HCT116 (cell line): ENCODE measurements at regions not wholly inside any gene's neighbourhood (a gene's known extent, or its start where the extent isn't known, plus 50 kb on each side); places are given as distances from the start of the nearest gene placed in this dataset.

Source experiments
- ATAC-seq: fragments of 200-7000 bp; cut with Tn5 transposase; 2 replicates; pipeline ENCODE4 v1.9.1; 2020; ENCODE audit warnings: mild to moderate bottlenecking, moderate library complexity
- BruUV-seq: library from RNA; stranded (reverse); fragments of 400-500 nt; replicated peaks from 2 replicates; lab custom pipeline; 2021; lab: Mats Ljungman, UMichigan
- CTCF ChIA-PET: fragments of 300-600 bp; sonication (Branson Sonifier 250); formaldehyde crosslinking; loops from one replicate; lab custom pipeline; 2021; ENCODE audit warnings: antibody characterized with exemption; lab: Charles Lee
- POLR2A ChIA-PET: fragments of 300-600, 350-600 bp; sonication (Branson Sonifier 250); formaldehyde crosslinking; loops from one replicate; lab custom pipeline; 2021; ENCODE audit warnings: antibody characterized with exemption; lab: Charles Lee
- RAD21 ChIA-PET, 2 experiments: fragments of 300-600 bp; sonication (Branson Sonifier 250); formaldehyde crosslinking; loops; one replicate each; lab custom pipeline; 2023; ENCODE audit warnings: low total read pairs in 2 of 2; ENCODE audit not compliant: uncharacterized antibody in 2 of 2, unreplicated experiment in 2 of 2, low non-redundant PET in 1 of 2; lab: Charles Lee
- DNase-seq: peaks from one replicate; pipeline ENCODE4 v3.0.0-alpha.2; 2010; ENCODE audit warnings: low read depth, low spot score
- H2AFZ ChIP-seq: fragments of 200-600 bp; shearing (Covaris generic), sonication (generic); 2 replicates; pipeline ENCODE4 v1.6.1; 2017; ENCODE audit warnings: low read depth, mixed run types, mixed read lengths, antibody characterized with exemption, low read length; ENCODE audit not compliant: poor library complexity, severe bottlenecking
- H3K27ac ChIP-seq: 2 replicates; pipeline ENCODE4 v1.5.1; 2012; ENCODE audit warnings: low read depth, low read length
- H3K27me3 ChIP-seq: fragments of 200-600 bp; sonication (generic); 2 replicates; pipeline ENCODE4 v1.6.1; 2016; ENCODE audit warnings: mixed run types, low read length, mixed read lengths; ENCODE audit not compliant: insufficient read depth
- H3K36me3 ChIP-seq, 2 experiments: fragments of 200-500 bp in 1 of 2; fragments of 200-600 bp in 1 of 2; sonication (Bioruptor generic) in 1 of 2; sonication (generic) in 1 of 2; 2 replicates each; pipeline versions ENCODE4 v1.5.1 to v1.6.1; 2014 to 2016; ENCODE audit warnings: low read length in 2 of 2, inconsistent platforms in 1 of 2, mixed read lengths in 1 of 2, mixed run types in 1 of 2; ENCODE audit not compliant: insufficient read depth in 2 of 2, control insufficient read depth in 1 of 2
- H3K4me1 ChIP-seq, 2 experiments: fragments of 200-600 bp in 1 of 2; sonication (generic) in 1 of 2; 2 replicates each; pipeline versions ENCODE4 v1.5.1 to v1.6.1; 2012 to 2017; ENCODE audit warnings: low read length in 2 of 2, inconsistent platforms in 1 of 2, mild to moderate bottlenecking in 1 of 2, mixed read lengths in 1 of 2, mixed run types in 1 of 2, moderate library complexity in 1 of 2; ENCODE audit not compliant: insufficient read depth in 2 of 2, control insufficient read depth in 1 of 2
- H3K4me2 ChIP-seq: fragments of 200-600 bp; sonication (generic); 2 replicates; pipeline ENCODE4 v1.6.1; 2017; ENCODE audit warnings: mixed run types, low read length, mixed read lengths
- H3K4me3 ChIP-seq, 2 experiments: fragments of 200-600 bp in 1 of 2; sonication (generic) in 1 of 2; replicated peaks in 1 of 2; 2 replicates each; pipeline ENCODE4 v1.5.1; 2011 to 2016; ENCODE audit warnings: low read length in 2 of 2, control low read depth in 1 of 2, low read depth in 1 of 2, mild to moderate bottlenecking in 1 of 2, mixed read lengths in 1 of 2, mixed run types in 1 of 2
- H3K79me2 ChIP-seq: fragments of 200-600 bp; sonication (generic); 2 replicates; pipeline ENCODE4 v1.6.1; 2017; ENCODE audit warnings: mild to moderate bottlenecking, mixed run types, low read length, moderate library complexity, mixed read lengths; ENCODE audit not compliant: insufficient read depth
- H3K9ac ChIP-seq: fragments of 200-600 bp; sonication (generic); 2 replicates; pipeline ENCODE4 v1.6.1; 2016; ENCODE audit warnings: low read length, mixed read lengths
- H3K9me2 ChIP-seq: fragments of 200-600 bp; sonication (generic), shearing (Covaris generic); 2 replicates; pipeline ENCODE4 v1.6.1; 2017; ENCODE audit warnings: mixed run types, mild to moderate bottlenecking, moderate library complexity; ENCODE audit not compliant: insufficient read depth
- H3K9me3 ChIP-seq, 2 experiments: fragments of 200-500 bp in 1 of 2; fragments of 200-600 bp in 1 of 2; sonication (Bioruptor generic) in 1 of 2; sonication (generic) in 1 of 2; 2 replicates each; pipeline ENCODE4 v1.6.1; 2014 to 2017; ENCODE audit warnings: low read length in 2 of 2, mixed read lengths in 2 of 2, inconsistent platforms in 1 of 2, low read depth in 1 of 2, mild to moderate bottlenecking in 1 of 2, mixed run types in 1 of 2, moderate library complexity in 1 of 2; ENCODE audit not compliant: control insufficient read depth in 1 of 2, insufficient read depth in 1 of 2
- H4K20me1 ChIP-seq: fragments of 200-600 bp; sonication (generic), shearing (Covaris generic); 2 replicates; pipeline ENCODE4 v1.6.1; 2017; ENCODE audit warnings: mixed run types, mild to moderate bottlenecking, moderate library complexity; ENCODE audit not compliant: insufficient read depth
- CBX3 ChIP-seq: IDR thresholded peaks from 2 replicates; pipeline ENCODE4 v1.6.1; 2012; ENCODE audit warnings: low read depth
- EGR1 ChIP-seq: IDR thresholded peaks from 2 replicates; pipeline ENCODE4 v1.6.1; 2012; ENCODE audit warnings: low read depth
- EZH2phosphoT487 ChIP-seq: fragments of 200-600 bp; IDR thresholded peaks from 2 replicates; pipeline ENCODE4 v1.6.1; 2018; ENCODE audit warnings: antibody characterized with exemption, borderline replicate concordance
- POLR2A ChIP-seq: IDR thresholded peaks from 2 replicates; pipeline ENCODE4 v1.7.0; 2011; ENCODE audit warnings: borderline replicate concordance; ENCODE audit not compliant: insufficient read depth, insufficient read length; ENCODE audit errors: extremely low read depth
- REST ChIP-seq: IDR thresholded peaks from 2 replicates; pipeline ENCODE4 v1.6.1; 2012; ENCODE audit warnings: low read depth
- SP1 ChIP-seq: IDR thresholded peaks from 2 replicates; pipeline ENCODE4 v1.6.1; 2012; ENCODE audit warnings: low read depth
- SRF ChIP-seq: IDR thresholded peaks from 2 replicates; pipeline ENCODE4 v1.6.1; 2012; ENCODE audit warnings: low read depth
- TCF7L2 ChIP-seq: IDR thresholded peaks from 2 replicates; pipeline ENCODE4 v1.7.0; 2011; ENCODE audit warnings: borderline replicate concordance, inconsistent platforms; ENCODE audit not compliant: insufficient read depth, insufficient read length; ENCODE audit errors: extremely low read depth
- YY1 ChIP-seq: IDR thresholded peaks from 2 replicates; pipeline ENCODE4 v1.6.1; 2011; ENCODE audit warnings: low read length, low read depth, moderate library complexity, mild to moderate bottlenecking; ENCODE audit not compliant: insufficient replicate concordance; ENCODE audit errors: extremely low read depth
- ZBTB33 ChIP-seq: IDR thresholded peaks from 2 replicates; pipeline ENCODE4 v1.6.1; 2011; ENCODE audit warnings: mild to moderate bottlenecking, low read length, moderate library complexity; ENCODE audit not compliant: insufficient replicate concordance; ENCODE audit errors: extremely low read depth
- ZNF274 ChIP-seq: fragments of 200-500 bp; sonication (Bioruptor generic); IDR thresholded peaks from 2 replicates; pipeline ENCODE4 v1.6.1; 2014; ENCODE audit warnings: mild to moderate bottlenecking, low read depth, low read length, inconsistent platforms
- intact Hi-C: fragments of 100-400 bp; cut with micrococcal nuclease; formaldehyde crosslinking; loops from 2 replicates; pipeline ENCODE4 v1.10.0; 2022
- TF ChIP-seq, protein P1 (sequence below): IDR thresholded peaks from 2 replicates; pipeline ENCODE4 v1.6.1; 2012

- DNase-seq, result no peak
- no peaks in the 10 kb centered on the region for H3K9me2 ChIP-seq
- RAD21 ChIA-PET, result no interaction called here
- no peak overlapping the region for H3K4me2 ChIP-seq
- intact Hi-C loops, result no loop called here
- no peaks in the 10 kb centered on the region for H3K9me3 ChIP-seq
- H2AFZ ChIP-seq, result no peak overlapping the region
- H3K36me3 ChIP-seq, result no peaks in the 10 kb centered on the region
- no peak for ATAC-seq
- H4K20me1 ChIP-seq, result no peaks in the 10 kb centered on the region
- TF ChIP-seq YY1, result no peak
- no peak for TF ChIP-seq POLR2A
- TF ChIP-seq EGR1, result no peak
- no peak for TF ChIP-seq ZBTB33
- TF ChIP-seq EZH2phosphoT487, result no peak
- TF ChIP-seq SRF, result no peak
- no peak for TF ChIP-seq TCF7L2
- no peak for TF ChIP-seq CBX3
- CTCF ChIA-PET, result no interaction called here
- H3K27me3 ChIP-seq, result no peaks in the 10 kb centered on the region
- H3K4me3 ChIP-seq, result no peak overlapping the region
- BruUV-seq, result no TSS peak
- POLR2A ChIA-PET, result no interaction called here
- H3K4me1 ChIP-seq, result 0 out of 4 replicates have a peak, but pooled peaks cover 0 to 3% of the 10 kb centered on the region in 2 experiments
- H3K9ac ChIP-seq, result no peak overlapping the region
- H3K79me2 ChIP-seq, result no peaks in the 10 kb centered on the region
- no peak overlapping the region for H3K27ac ChIP-seq
Measured at GRCh38 chr6:141026504-141026903, 1106.2 kb upstream of the GJE1 start.

DNA sequence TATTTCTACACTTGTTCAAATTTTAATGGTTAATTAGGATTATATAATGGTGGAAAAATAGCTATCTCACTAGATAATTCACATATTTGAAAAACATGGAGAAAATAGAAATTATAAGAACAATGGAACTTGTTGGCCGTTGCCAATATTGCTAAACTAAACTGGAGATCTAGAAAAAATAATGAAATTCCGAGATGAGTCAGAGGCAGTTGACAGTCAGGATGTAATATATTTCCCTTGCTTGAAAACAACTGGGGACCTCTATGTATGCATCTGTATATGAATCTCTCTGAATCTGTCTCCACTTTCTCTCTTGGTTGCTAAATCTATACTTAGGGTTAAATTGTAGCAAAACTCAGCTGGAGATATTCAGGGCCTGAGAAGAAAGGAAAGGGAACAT, 1108.2 kb upstream of the GJE1 start:
- Histone ChIP-seq H3K4me3 (no peak overlapping the region), H4K20me1 (no peaks in the 10 kb centered on the region), H3K79me2 (no peaks in the 10 kb centered on the region), H3K27ac (no peak overlapping the region), H3K4me2 (no peak overlapping the region), H3K36me3 (no peaks in the 10 kb centered on the region), H3K4me1 (0 out of 4 replicates have a peak, but pooled peaks cover 0 to 3% of the 10 kb centered on the region in 2 experiments), H3K9me2 (peaks cover under 1% of the 10 kb centered on the region; the same call in 1 of the 2 replicates), H3K27me3 (no peaks in the 10 kb centered on the region), H3K9ac (no peak overlapping the region), H2AFZ (no peak overlapping the region), H3K9me3 (no peaks in the 10 kb centered on the region)
- no TSS peak for BruUV-seq
- no peak for TF ChIP-seq POLR2A
- no peak for TF ChIP-seq SP1
- no peak for TF ChIP-seq REST
- no peak for TF ChIP-seq EGR1
- TF ChIP-seq EZH2phosphoT487, result no peak
- no peak for TF ChIP-seq ZNF274
- TF ChIP-seq TCF7L2, result no peak
- TF ChIP-seq, protein P1, sequence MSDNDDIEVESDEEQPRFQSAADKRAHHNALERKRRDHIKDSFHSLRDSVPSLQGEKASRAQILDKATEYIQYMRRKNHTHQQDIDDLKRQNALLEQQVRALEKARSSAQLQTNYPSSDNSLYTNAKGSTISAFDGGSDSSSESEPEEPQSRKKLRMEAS, result no peak
- ChIA-PET POLR2A (no interaction called here), RAD21 (no interaction called here), CTCF (no interaction called here)
- intact Hi-C loops, result no loop called here
- DNase-seq (no peak), ATAC-seq (no peak)
